ENCODE measurements at regions not wholly inside any gene's neighbourhood (a gene's known extent, or its start where the extent isn't known, plus 50 kb on each side); places are given as distances from the start of the nearest gene placed in this dataset.

DNA sequence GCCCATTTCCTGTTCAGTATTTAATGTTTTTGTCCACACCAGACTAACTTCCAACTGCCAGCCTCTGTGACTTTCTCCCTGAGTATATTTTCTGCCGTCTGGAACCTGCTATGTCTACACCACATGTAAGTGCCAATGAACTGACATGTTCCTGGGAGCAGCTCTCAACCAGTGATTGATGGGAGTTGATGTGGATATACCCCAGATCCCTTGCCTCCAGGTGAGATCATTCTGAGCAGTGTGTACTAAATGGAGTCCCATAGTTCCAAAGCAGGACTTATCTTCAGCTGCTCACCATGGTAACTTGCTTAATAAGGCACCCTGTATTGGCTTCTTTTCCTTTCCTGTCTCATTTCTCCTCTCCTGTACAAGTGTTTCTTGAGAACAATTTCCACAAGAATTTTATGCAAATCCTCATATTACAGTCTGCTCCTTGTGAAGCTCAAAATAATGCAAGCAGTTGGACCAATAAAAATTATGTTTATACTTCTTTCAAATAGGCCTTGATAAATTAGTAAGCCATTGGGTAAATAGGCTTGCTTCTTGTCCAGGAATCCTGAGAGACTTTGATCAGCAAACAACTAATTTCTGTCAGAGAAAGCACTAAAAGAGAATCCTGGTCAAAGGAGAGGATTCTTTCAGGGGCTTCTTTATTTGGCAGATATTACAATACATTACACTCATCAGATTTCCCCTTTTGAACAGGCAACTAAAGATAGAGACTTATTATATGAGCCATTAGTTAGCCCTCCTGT, 911.7 kb upstream of the NDST4 start:
- TF ChIP-seq EZH2phosphoT487 (IDR thresholded peaks at IDR 0.05; ENCODE audit: low read length): no peak
- TF ChIP-seq, protein P1, sequence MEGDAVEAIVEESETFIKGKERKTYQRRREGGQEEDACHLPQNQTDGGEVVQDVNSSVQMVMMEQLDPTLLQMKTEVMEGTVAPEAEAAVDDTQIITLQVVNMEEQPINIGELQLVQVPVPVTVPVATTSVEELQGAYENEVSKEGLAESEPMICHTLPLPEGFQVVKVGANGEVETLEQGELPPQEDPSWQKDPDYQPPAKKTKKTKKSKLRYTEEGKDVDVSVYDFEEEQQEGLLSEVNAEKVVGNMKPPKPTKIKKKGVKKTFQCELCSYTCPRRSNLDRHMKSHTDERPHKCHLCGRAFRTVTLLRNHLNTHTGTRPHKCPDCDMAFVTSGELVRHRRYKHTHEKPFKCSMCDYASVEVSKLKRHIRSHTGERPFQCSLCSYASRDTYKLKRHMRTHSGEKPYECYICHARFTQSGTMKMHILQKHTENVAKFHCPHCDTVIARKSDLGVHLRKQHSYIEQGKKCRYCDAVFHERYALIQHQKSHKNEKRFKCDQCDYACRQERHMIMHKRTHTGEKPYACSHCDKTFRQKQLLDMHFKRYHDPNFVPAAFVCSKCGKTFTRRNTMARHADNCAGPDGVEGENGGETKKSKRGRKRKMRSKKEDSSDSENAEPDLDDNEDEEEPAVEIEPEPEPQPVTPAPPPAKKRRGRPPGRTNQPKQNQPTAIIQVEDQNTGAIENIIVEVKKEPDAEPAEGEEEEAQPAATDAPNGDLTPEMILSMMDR (IDR thresholded peaks at IDR 0.05; ENCODE audit: low read length): no peak
- TF ChIP-seq EZH2 (optimal IDR thresholded peaks at IDR 0.05; ENCODE audit: low read depth, low read length): no peak
- Histone ChIP-seq H3K79me2 (ENCODE audit: low read length) (no peaks in the 10 kb centered on the region), H3F3A (ENCODE audit: insufficient read depth, low read length) (no peaks in the 10 kb centered on the region), H4K20me1 (ENCODE audit: insufficient read depth, low read length) (no peaks in the 10 kb centered on the region), H2AFZ (ENCODE audit: low read length) (no peak overlapping the region), H3K9ac (ENCODE audit: low read length) (no peak overlapping the region), H3K27ac (ENCODE audit: low read length) (no peak overlapping the region), H3K9me3 (replicated peaks; ENCODE audit: insufficient read depth, low read length) (no peaks in the 10 kb centered on the region), H3K4me3 (ENCODE audit: low read length) (no peak overlapping the region), H3K4me2 (ENCODE audit: low read depth, low read length) (no peak overlapping the region), H3K4me1 (ENCODE audit: low read length) (no peaks in the 10 kb centered on the region), H3K36me3 (replicated peaks; ENCODE audit: insufficient read depth, low read length) (no peaks in the 10 kb centered on the region), H3K27me3 (replicated peaks; ENCODE audit: insufficient read depth, low read length) (no peaks in the 10 kb centered on the region), H3K9me2 (replicated peaks; ENCODE audit: insufficient read depth, low read length) (no peaks in the 10 kb centered on the region)
- no peak for DNase-seq

DNA sequence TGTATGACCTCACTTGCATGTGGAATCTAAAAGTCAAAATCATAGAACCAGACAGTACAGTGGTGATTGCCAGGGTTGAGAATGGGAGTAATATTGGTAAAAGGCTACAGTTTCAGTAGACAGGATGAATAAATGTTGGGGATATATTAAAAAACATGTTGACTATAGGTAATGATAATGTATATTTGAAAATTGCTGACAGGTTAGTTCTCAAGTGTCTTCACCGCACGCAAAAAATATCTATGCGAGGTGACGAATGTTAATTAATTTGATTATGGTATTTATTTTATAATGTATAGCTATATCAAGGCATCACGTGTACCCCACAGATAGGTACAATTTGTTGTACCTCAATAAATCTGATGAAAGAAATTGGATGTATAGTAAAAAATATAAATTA, 909.6 kb upstream of the NDST4 start:
- Histone ChIP-seq H3K4me3 (ENCODE audit: low read length) (no peak overlapping the region), H3K4me2 (ENCODE audit: low read depth, low read length) (no peak overlapping the region), H3K4me1 (ENCODE audit: low read length) (no peaks in the 10 kb centered on the region), H3K36me3 (replicated peaks; ENCODE audit: insufficient read depth, low read length) (no peaks in the 10 kb centered on the region), H4K20me1 (ENCODE audit: insufficient read depth, low read length) (no peaks in the 10 kb centered on the region), H3K79me2 (ENCODE audit: low read length) (no peaks in the 10 kb centered on the region), H3K9me2 (replicated peaks; ENCODE audit: insufficient read depth, low read length) (no peaks in the 10 kb centered on the region), H2AFZ (ENCODE audit: low read length) (no peak overlapping the region), H3K9me3 (replicated peaks; ENCODE audit: insufficient read depth, low read length) (no peaks in the 10 kb centered on the region), H3K27ac (ENCODE audit: low read length) (no peak overlapping the region), H3K27me3 (replicated peaks; ENCODE audit: insufficient read depth, low read length) (no peaks in the 10 kb centered on the region), H3K9ac (ENCODE audit: low read length) (no peak overlapping the region), H3F3A (ENCODE audit: insufficient read depth, low read length) (no peaks in the 10 kb centered on the region)
- TF ChIP-seq EZH2 (optimal IDR thresholded peaks at IDR 0.05; ENCODE audit: low read depth, low read length): no peak
- TF ChIP-seq, protein P1 (IDR thresholded peaks at IDR 0.05; ENCODE audit: low read length): no peak
- no peak for TF ChIP-seq EZH2phosphoT487 (IDR thresholded peaks at IDR 0.05; ENCODE audit: low read length)
- no peak for DNase-seq

DNA sequence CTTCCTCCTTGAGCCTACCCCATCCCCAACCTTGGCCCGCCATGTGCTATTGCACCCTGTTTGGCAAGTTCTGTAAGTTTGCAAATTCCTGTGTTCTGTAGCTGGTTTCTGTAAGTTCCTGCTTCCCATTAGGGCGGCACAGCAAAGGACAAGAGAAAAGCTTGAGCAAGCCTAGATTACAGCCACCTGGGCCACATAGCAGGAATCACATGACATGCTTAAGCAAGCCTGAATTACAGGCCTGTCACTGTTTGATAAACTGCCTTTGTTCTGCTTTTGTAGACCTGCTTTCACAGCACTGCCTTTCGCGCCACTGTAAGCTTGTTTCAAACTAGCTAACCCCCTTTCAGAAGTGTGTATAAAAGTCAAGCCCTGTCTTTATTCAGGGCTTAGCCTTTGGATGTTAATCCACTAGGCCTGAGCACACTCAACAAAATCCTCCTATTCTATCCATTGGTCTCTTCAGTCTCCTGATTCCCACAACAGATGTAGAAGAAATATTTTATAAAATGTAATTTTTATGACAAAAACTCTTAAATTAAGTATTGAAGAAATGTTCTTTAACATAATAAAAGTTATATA, 906.8 kb upstream of the NDST4 start:
- H3K9me3 ChIP-seq (replicated peaks; ENCODE audit: insufficient read depth, low read length): no peaks in the 10 kb centered on the region
- DNase-seq: no peak
- no peaks in the 10 kb centered on the region for H3K36me3 ChIP-seq (replicated peaks; ENCODE audit: insufficient read depth, low read length)
- H3K27ac ChIP-seq (ENCODE audit: low read length): no peak overlapping the region
- no peak overlapping the region for H3K4me3 ChIP-seq (ENCODE audit: low read length)
- no peak overlapping the region for H3K4me2 ChIP-seq (ENCODE audit: low read depth, low read length)
- H3K27me3 ChIP-seq (replicated peaks; ENCODE audit: insufficient read depth, low read length): no peaks in the 10 kb centered on the region
- no peak overlapping the region for H2AFZ ChIP-seq (ENCODE audit: low read length)
- no peaks in the 10 kb centered on the region for H3K9me2 ChIP-seq (replicated peaks; ENCODE audit: insufficient read depth, low read length)
- H3K9ac ChIP-seq (ENCODE audit: low read length): no peak overlapping the region
- no peaks in the 10 kb centered on the region for H3K79me2 ChIP-seq (ENCODE audit: low read length)
- no peak for TF ChIP-seq EZH2 (optimal IDR thresholded peaks at IDR 0.05; ENCODE audit: low read depth, low read length)
- TF ChIP-seq, protein P1 (IDR thresholded peaks at IDR 0.05; ENCODE audit: low read length): no peak
- no peak for TF ChIP-seq EZH2phosphoT487 (IDR thresholded peaks at IDR 0.05; ENCODE audit: low read length)
- peaks cover 8% of the 10 kb centered on the region; the same call in 1 of the 2 replicates for H3K4me1 ChIP-seq (ENCODE audit: low read length)
- no peaks in the 10 kb centered on the region for H4K20me1 ChIP-seq (ENCODE audit: insufficient read depth, low read length)
- no peaks in the 10 kb centered on the region for H3F3A ChIP-seq (ENCODE audit: insufficient read depth, low read length)

Data from MM.1S (cell line).